ENCODE measurements at regions not wholly inside any gene's neighbourhood (a gene's known extent, or its start where the extent isn't known, plus 50 kb on each side); places are given as distances from the start of the nearest gene placed in this dataset.
"Not testable (repeated sequence)": the region's sequence is repeated elsewhere in the genome, so short reads cannot be mapped to it uniquely, and the experiment has no call there.

GRCh38 chr4:137421796-137422195 lies 110.5 kb downstream of the PCDH18 start:
- Mint-ChIP-seq H3K27ac (no peak overlapping the region), H3K4me1 (no peaks in the 10 kb centered on the region), H3K9me3 (peaks cover 14% of the 10 kb centered on the region), H3K4me3 (no peak overlapping the region), H3K36me3 (no peaks in the 10 kb centered on the region)
- ATAC-seq (no peak), DNase-seq (ENCODE audit: low spot score in 2 of 2) (no peak)

DNA sequence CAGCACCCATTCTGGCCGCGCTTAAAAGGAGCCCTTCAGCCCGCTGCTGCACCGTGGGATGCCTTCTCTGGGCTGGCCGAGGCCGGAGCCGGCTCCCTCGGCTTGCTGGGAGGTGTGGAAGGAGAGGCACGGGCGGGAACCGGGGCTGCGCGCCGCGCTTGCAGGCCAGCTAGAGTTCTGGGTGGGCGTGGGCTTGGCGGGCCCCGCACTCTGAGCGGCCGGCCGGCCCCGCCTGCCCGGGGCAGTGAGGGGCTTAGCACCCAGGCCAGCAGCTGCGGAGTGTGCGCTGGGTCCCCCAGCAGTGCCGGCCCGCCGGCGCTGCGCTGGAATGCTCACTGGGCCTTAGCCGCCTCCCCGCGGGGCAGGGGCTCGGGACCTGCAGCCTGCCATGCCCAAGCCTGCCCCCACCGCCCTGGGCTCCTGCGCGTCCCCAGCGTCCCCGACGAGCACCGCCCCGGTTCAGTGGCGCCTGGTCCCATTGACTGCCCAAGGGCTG lies 111.3 kb downstream of the PCDH18 start:
- no peak overlapping the region for H3K27ac Mint-ChIP-seq
- H3K9me3 Mint-ChIP-seq = peaks cover 16% of the 10 kb centered on the region
- no peaks in the 10 kb centered on the region for H3K4me1 Mint-ChIP-seq
- DNase-seq (ENCODE audit: low spot score in 2 of 2) = no peak
- H3K4me3 Mint-ChIP-seq = no peak overlapping the region
- H3K36me3 Mint-ChIP-seq = no peaks in the 10 kb centered on the region
- ATAC-seq = no peak

DNA sequence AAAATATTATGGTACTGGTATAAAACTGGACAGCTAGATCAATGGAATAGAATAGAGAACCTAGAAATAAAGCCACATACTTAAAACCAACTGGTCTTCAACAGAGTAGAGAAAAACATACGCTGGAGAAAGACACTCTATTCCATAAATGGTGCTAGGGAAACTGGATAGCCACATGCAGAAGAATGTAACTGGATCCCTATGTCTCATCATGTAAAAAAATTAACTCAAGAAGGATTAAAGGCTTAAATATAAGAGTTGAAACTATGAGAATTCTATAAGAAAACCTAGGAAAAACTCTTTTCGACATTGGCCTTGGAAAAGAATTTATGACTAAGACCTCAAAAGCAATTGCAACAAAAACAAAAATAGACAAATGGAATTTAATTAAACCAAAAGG lies 114.6 kb downstream of the PCDH18 start:
- Mint-ChIP-seq H3K27ac (no peak overlapping the region), H3K36me3 (no peaks in the 10 kb centered on the region)
- ATAC-seq = no peak

GRCh38 chr4:137414802-137415201 lies 117.5 kb downstream of the PCDH18 start:
- no peak for ATAC-seq
- DNase-seq (ENCODE audit: low spot score in 2 of 2) = no peak
- H3K36me3 Mint-ChIP-seq = no peaks in the 10 kb centered on the region

More for the DNA sequence above, 114.6 kb downstream of the PCDH18 start:
- no peak overlapping the region for H3K4me3 Mint-ChIP-seq
- no peaks in the 10 kb centered on the region for H3K4me1 Mint-ChIP-seq
- H3K9me3 Mint-ChIP-seq = peaks cover 14% of the 10 kb centered on the region
- no peak for DNase-seq (ENCODE audit: low spot score in 2 of 2)

DNA sequence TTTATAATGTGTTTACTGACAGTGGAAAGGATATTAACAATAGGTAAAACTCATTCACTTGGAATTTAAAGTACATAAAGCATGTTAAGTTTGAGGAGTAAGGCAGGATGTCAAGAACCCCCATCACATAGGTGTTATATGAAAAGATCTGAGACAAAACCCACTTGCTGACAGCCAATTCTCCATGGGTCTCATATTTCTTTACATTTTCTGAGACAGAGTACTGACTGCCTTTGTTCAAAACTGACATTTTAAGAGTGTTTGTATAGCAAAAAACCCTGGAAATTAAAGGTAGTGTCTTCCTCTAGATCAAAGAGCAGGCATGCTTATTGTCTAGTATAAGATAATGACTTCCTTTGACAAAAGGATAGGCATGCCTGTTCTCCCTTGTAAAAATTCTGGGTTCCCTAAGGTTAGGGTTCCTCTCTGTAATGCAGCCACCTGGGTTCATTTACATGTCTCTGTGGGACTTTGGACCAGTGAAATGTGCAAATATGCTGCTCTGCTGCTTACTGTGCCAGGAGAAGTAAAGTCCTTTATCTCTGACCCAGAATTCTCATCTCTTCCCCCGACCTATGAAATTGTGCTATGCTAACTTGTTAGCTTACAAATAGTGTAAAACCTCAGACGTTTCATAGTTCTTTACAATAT lies 123.6 kb downstream of the PCDH18 start:
- no peak for DNase-seq (ENCODE audit: low spot score in 2 of 2)
- no peak overlapping the region for H3K27ac Mint-ChIP-seq
- H3K4me1 Mint-ChIP-seq = no peaks in the 10 kb centered on the region
- no peak for ATAC-seq
- no peaks in the 10 kb centered on the region for H3K36me3 Mint-ChIP-seq
- no peak overlapping the region for H3K4me3 Mint-ChIP-seq
- peaks cover 12% of the 10 kb centered on the region for H3K9me3 Mint-ChIP-seq

More at GRCh38 chr4:137414802-137415201, 117.5 kb downstream of the PCDH18 start:
- H3K9me3 Mint-ChIP-seq = peaks cover 16% of the 10 kb centered on the region
- no peak overlapping the region for H3K4me3 Mint-ChIP-seq
- H3K4me1 Mint-ChIP-seq = no peaks in the 10 kb centered on the region
- no peak overlapping the region for H3K27ac Mint-ChIP-seq

DNA sequence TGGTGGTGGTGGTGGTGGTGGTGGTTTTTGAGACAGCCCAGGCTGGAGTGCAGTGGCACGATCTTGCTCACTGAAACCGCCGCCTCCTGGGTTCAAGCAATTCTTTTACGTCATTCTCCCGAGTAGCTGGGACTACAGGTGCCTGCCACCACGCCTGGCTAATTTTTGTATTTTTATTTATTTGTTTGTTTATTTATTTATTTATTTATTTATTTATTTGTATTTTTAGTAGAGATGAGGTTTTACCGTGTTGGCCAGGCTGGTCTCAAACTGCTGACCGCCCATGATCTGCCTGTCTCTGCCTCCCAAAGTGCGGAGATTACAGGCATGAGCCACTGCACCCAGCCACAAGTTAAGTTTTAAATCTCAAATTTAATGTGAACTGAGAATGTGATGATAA lies 126.5 kb downstream of the PCDH18 start:
- H3K9me3 Mint-ChIP-seq; ATAC-seq; H3K4me3 Mint-ChIP-seq; H3K36me3 Mint-ChIP-seq; DNase-seq (ENCODE audit: low spot score in 2 of 2); H3K4me1 Mint-ChIP-seq; H3K27ac Mint-ChIP-seq: not testable (repeated sequence)

- no peak overlapping the region for H3K4me3 Mint-ChIP-seq
- H3K4me1 Mint-ChIP-seq = no peaks in the 10 kb centered on the region
- peaks cover 8% of the 10 kb centered on the region for H3K9me3 Mint-ChIP-seq
- H3K36me3 Mint-ChIP-seq = no peaks in the 10 kb centered on the region
- ATAC-seq (no peak), DNase-seq (ENCODE audit: low spot score in 2 of 2) (no peak)
- H3K27ac Mint-ChIP-seq = no peak overlapping the region
Measured at GRCh38 chr4:137394018-137394417, 138.3 kb downstream of the PCDH18 start.

DNA sequence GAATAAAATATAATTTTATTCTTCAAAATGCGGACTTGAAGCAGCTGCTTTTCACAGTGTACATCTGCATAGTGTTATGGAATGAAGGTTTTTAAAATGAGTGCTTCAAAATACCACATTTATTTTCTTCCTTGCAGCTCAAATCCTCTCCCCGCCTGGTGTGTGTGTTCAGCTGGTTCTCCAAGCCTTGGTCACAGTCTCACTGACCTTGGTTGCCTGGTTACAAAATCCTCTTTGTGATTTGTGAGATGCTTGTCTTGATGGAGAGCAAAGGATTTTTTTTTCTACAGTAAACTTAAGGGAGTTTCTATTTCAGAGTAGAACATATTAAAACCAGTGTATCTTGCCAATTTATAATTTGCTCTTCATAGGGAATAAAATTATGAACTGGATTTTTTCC lies 139.2 kb downstream of the PCDH18 start:
- DNase-seq (ENCODE audit: low spot score in 2 of 2) (no peak), ATAC-seq (no peak)
- Mint-ChIP-seq H3K27ac (no peak overlapping the region), H3K36me3 (no peaks in the 10 kb centered on the region), H3K4me3 (no peak overlapping the region), H3K4me1 (no peaks in the 10 kb centered on the region), H3K9me3 (peaks cover 8% of the 10 kb centered on the region)

DNA sequence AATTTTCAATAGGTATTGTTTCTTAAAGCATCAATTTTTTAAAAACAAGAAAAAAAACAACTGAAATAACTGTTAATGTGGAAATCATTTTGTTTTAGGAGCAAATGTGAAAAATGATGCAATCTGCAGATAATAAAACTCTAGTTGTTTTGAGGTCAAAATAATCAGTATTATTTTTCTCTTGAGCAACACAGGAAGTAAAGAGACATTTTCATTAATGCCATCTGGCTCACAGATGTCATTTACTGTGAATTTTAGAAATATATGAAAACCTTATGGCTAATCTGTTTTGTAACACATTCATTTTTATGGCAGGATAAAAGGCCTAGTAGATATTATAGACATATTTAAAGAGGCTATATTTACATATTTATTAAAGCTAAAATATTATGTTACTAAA lies 141.6 kb downstream of the PCDH18 start:
- Mint-ChIP-seq H3K4me1 (no peaks in the 10 kb centered on the region), H3K36me3 (no peaks in the 10 kb centered on the region), H3K27ac (no peak overlapping the region), H3K9me3 (peaks cover 10% of the 10 kb centered on the region), H3K4me3 (no peak overlapping the region)
- ATAC-seq (no peak), DNase-seq (ENCODE audit: low spot score in 2 of 2) (no peak)

DNA sequence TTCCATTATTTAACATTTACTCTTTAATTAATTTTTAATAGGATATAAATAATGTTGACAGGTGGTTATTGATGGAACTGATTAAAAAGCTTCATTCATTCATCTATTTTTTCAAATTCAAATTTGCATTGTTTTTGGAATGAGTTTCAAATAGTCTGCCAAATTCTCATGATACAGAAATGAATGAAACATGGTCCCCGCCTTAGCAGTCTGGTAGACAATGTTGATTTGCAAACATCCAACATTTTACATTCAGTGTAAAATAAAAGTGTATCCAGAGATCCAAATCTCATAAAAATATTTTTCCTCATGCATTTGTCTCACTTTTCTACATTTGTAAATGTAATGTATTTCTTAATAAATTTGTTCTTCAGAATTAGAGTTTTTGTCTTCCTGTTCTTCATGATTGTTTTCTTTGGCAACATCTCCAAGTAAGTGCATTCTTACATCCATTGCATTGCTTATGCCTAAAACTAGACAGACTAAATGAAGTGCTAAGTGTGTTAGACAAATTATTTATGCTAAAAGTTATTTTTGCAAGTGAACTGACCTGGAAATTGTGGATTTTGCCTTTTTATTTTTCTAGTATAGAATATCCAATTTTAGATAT lies 142.3 kb downstream of the PCDH18 start:
- peaks cover 13% of the 10 kb centered on the region for H3K9me3 Mint-ChIP-seq
- ATAC-seq (no peak), DNase-seq (ENCODE audit: low spot score in 2 of 2) (no peak)
- H3K36me3 Mint-ChIP-seq = no peaks in the 10 kb centered on the region
- H3K27ac Mint-ChIP-seq = no peak overlapping the region
- no peak overlapping the region for H3K4me3 Mint-ChIP-seq
- H3K4me1 Mint-ChIP-seq = no peaks in the 10 kb centered on the region

DNA sequence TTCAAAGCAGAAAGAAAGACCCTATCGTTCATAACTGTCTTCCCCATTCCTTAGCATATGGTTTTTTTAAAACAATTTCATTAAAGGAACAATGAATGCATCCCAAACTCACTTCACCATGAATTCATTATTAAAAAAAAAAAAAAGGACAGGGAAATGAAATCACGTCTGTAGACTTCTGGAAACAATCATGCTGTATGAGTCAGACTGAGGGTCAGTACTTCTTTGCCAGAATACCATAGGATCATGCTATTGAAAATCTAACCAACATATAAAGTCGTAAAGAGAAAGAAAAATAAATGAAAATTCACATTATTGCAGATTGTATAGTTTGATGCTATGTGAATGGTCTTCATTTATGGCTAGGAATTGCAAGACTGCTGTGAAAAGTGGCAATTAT lies 144.4 kb downstream of the PCDH18 start:
- no peak overlapping the region for H3K4me3 Mint-ChIP-seq
- DNase-seq (ENCODE audit: low spot score in 2 of 2) = no peak

GRCh38 chr4:137384476-137384875 lies 147.8 kb downstream of the PCDH18 start:
- ATAC-seq (no peak), DNase-seq (ENCODE audit: low spot score in 2 of 2) (no peak)
- no peak overlapping the region for H3K27ac Mint-ChIP-seq
- H3K4me3 Mint-ChIP-seq = no peak overlapping the region
- H3K4me1 Mint-ChIP-seq = no peaks in the 10 kb centered on the region
- H3K9me3 Mint-ChIP-seq = peaks cover 25% of the 10 kb centered on the region
- no peaks in the 10 kb centered on the region for H3K36me3 Mint-ChIP-seq

More for the DNA sequence above, 144.4 kb downstream of the PCDH18 start:
- H3K4me1 Mint-ChIP-seq = no peaks in the 10 kb centered on the region
- no peak overlapping the region for H3K27ac Mint-ChIP-seq
- peaks cover 22% of the 10 kb centered on the region for H3K9me3 Mint-ChIP-seq
- ATAC-seq = no peak
- no peaks in the 10 kb centered on the region for H3K36me3 Mint-ChIP-seq

- Mint-ChIP-seq H3K36me3 (no peaks in the 10 kb centered on the region), H3K9me3 (peaks cover 24% of the 10 kb centered on the region), H3K4me3 (no peak overlapping the region), H3K27ac (no peak overlapping the region), H3K4me1 (no peaks in the 10 kb centered on the region)
- DNase-seq (ENCODE audit: low spot score in 2 of 2) = no peak
- no peak for ATAC-seq
Measured at GRCh38 chr4:137378821-137379220, 153.5 kb downstream of the PCDH18 start.

DNA sequence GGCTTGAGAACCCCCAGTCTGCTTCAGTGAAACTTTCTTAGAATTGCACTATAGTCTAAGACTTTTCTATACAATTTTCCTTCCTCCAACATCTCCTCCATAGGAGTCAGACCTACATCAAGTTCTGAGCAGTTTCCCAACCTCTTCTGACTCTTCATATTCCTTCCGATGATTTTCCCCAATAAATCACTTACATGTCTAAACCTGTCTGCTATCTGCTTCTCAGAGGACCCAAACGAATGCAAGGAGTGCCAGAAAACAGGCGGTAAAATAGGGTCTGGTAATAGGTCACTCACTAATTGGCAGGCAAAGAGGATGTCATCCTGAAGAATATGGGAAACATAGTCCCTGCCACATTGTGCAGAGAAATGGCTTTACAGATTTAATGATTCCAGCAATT lies 153.9 kb downstream of the PCDH18 start:
- Mint-ChIP-seq H3K4me1 (no peaks in the 10 kb centered on the region), H3K4me3 (no peak overlapping the region), H3K36me3 (no peaks in the 10 kb centered on the region), H3K9me3 (peaks cover 23% of the 10 kb centered on the region), H3K27ac (no peak overlapping the region)
- DNase-seq (ENCODE audit: low spot score in 2 of 2) (no peak), ATAC-seq (no peak)

DNA sequence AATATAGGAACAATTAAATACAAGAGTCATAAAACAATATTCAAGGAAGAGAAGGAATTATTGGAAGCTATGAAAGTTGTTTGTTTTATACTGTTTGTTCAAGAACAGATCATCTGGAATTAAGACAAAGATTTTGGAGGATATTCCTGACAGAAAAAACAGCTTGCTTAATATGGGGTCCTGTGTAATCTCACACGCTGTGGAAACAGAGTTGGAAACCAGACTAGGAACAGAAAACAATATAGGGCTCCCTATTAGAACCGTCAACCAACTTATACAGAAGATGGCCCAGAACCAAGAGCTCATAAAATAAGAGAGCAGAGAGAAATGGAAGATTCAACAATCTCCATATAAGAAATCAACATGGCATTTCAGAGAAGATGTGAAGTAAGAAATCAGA lies 156.0 kb downstream of the PCDH18 start:
- no peak overlapping the region for H3K27ac Mint-ChIP-seq
- peaks cover 27% of the 10 kb centered on the region for H3K9me3 Mint-ChIP-seq
- H3K4me1 Mint-ChIP-seq = no peaks in the 10 kb centered on the region
- ATAC-seq (no peak), DNase-seq (ENCODE audit: low spot score in 2 of 2) (no peak)
- no peaks in the 10 kb centered on the region for H3K36me3 Mint-ChIP-seq
- H3K4me3 Mint-ChIP-seq = no peak overlapping the region

DNA sequence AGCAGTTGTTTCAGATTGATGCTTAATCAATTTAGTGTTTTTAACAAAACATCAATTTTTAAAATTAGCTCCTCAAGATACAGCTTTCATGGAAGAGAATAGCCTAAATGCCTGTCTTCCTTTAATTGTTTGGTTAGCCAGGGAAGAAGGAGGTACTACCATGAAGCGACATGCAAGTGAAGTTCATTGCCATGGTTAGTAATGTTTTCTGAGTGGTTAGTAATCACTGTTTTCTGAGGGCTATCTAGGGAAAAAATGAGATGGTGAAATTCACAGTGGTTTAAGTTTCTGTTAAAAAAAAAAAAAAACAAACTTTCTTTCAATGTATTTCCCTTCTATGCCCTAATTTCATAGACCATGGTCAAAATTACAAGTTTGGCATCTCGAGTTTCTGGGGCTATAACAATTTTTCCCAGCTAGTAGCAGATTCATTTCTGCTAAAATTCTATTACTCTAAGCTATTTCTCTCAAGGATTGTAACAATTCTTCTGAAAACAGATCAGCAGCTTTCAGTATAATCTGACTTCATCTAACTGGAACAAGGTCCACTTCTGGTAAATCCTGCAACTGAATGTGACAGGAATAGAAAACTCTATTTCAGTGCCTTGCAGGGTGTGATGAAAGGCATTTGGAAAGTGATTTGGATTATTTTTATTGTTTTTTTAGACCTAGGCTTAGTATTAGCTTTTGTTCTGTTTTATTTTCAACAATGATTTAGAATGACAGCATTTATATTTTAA lies 157.0 kb downstream of the PCDH18 start:
- Mint-ChIP-seq H3K4me3 (no peak overlapping the region), H3K36me3 (no peaks in the 10 kb centered on the region)

More for the DNA sequence above, 157.0 kb downstream of the PCDH18 start:
- H3K9me3 Mint-ChIP-seq = peaks cover 24% of the 10 kb centered on the region
- DNase-seq (ENCODE audit: low spot score in 2 of 2) (no peak), ATAC-seq (no peak)
- no peaks in the 10 kb centered on the region for H3K4me1 Mint-ChIP-seq
- no peak overlapping the region for H3K27ac Mint-ChIP-seq

All from stimulated activated effector memory CD8-positive, alpha-beta T cell treated with anti-CD3 and anti-CD28 coated beads, Interleukin-12 subunit alpha, Interleukin-12 subunit beta, amount 100 ng/mL, for 72 hours (primary cell).